ENCODE measurements at regions not wholly inside any gene's neighbourhood (a gene's known extent, or its start where the extent isn't known, plus 50 kb on each side); places are given as distances from the start of the nearest gene placed in this dataset.
"Not testable (repeated sequence)": the region's sequence is repeated elsewhere in the genome, so short reads cannot be mapped to it uniquely, and the experiment has no call there.

DNA sequence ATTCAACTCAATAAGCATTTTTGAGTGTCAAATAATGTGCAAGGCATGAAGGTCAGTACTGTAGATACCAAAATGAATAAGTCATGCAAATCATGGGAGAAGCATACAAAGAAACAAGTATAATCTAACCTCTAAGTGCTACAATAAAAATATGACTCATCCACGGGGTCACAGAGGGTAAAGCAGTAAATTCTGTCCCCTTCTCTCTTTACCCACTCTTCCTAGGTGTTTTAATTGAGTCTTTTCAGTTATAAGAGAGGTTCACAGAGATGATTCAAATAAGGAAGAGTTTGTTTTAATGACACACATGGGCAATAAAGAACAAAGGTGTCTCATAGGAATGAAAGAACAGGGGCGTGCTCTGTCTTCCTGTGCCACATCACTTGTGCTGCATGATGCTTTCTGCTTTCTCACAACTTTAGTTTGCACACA lies 71.5 kb upstream of the DAAM1 start:
- peak; percentile 94 for DNase-seq (ENCODE audit: low spot score)

DNA sequence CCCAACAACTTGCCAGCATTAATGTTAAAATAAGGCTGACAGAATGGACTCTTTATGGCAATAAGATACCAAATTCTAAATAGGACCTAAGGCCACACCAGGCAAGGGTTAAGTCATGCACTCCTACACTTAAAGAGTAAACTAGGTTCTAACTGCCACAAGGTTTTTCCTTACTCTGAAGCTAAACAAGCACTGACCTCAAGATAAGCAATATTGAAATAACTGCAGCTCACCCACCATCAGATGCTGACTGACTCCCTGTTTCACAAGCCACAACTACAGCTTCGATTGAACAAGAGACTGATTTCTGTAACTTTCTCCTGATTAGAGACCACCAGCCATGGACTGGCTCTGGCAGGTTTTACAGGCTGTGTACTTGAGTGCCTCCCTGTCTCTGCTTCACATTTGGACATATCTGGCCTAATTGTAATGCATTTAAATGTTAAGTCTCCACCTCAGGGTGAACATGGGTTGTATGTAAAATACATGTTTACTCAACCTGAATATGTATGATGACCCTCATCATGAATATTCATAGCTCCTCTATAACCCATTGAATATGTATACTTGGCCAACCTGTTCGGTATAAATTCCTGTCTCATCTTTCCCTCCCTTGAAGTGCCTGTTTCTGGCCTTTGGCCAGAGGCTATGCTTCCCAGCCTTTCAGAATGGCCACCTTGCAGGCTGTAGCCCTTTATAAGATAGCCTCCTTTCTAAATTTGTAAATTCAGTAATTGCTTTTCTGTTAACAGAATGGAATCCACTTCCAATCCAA lies 70.5 kb upstream of the DAAM1 start:
- DNase-seq (ENCODE audit: low spot score) = no peak

DNA sequence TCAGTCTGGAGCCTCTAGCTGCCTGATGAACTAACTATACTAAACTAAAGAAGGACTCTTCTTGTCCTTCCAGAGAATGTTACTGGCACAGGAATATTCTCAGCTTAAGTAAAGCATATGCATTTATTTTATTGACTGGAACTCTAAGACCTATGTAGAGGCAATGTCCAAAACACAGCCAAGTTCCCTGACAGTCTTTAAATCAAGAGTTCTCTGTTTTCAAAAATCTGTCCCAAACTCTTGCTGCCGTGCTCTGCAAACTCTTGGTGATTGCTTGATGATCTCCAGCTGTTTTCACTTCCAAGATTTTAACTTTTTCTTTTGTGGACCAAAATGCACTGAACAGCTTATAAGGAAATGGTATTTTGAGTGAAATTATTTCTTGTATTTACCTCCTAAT lies 67.5 kb upstream of the DAAM1 start:
- no peak for DNase-seq (ENCODE audit: low spot score)

DNA sequence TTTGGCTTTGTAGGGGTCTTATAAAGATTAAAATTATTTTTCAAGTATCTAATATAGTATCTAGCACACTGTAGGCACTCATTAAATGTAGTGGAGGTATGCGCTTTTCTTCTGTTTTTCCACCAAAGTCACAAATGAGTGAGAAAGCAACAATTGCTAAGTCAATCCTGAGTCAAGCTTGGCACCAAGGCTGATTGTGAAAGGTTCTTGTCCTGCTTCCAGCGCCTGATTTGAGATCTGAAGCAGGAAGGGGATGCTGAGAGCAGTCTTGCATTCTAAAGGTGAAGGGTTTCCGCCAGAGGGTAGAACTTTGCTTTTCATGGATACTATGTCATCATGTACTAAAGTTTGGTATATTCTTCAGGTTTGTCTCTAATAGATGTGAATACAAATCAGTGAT lies 64.9 kb upstream of the DAAM1 start:
- DNase-seq (ENCODE audit: low spot score) = no peak

DNA sequence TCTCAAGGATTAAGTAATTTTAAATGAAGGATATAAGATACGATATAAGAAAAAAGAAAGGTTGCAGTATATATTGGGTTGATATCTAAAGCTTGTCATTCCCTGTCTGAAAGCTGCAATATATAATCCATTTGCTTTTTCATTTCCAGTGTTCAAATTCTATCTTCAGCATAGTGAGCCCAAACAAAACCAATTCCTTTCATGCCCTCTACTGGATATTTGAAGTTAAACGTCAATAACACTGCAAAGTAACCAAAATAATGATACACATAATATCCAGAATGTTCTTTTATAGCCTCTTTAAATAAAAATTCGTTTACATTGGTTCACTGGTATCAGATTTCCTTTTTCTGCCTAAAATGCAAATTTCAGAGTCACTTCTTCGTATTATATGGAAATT lies 64.5 kb upstream of the DAAM1 start:
- DNase-seq (ENCODE audit: low spot score) = peak; percentile 41

DNA sequence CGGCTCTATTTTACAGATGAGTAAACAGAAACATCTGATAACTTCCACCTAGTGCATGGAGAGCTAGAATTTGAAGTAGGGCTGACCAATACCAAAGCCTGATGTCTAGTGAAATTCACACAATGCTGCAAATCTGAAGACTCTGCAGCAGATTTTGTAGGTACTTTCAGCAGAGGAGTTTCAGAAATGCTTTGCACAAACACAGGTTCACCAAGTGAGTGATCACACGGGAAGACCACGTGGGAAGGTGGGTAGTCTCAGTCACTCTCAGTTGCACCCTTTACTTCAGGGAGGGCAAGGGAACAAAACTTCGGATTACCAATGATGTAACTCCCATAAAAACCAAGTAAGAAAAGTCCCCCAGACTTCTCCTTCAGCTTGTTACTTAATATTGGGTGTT lies 63.3 kb upstream of the DAAM1 start:
- DNase-seq (ENCODE audit: low spot score) = no peak

DNA sequence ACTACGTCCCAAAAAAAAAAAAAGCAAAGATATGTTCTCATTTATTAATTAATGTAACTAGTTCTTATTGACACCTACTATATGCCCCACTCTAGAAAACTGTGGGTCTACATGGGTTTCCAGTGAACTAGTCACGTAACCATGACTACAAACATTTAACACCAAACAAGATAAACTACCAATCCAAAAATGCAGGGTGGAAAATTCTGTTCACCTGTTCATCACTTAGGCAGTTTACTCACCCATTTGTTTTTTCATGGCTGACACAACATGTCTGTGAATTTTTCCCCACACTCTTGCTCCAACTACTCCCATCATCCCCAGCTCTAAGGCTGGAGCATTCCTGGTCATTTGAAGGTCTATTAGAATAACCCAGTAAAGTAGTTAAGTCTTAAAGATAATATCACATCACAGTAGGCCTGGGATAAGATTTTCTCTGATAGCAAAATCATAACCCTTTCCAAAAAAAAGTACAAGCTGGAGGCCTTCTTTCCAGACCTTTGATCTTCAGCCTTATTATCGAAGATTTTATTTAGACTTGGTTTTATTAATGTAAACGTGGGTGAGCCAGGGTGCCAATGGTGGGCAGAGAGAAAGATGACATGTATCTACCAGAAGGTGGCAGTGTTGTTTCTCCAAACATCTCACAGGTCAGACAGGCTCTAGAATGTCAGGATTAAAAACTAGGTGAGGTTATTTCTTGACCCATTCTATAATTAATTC lies 61.6 kb upstream of the DAAM1 start:
- DNase-seq (ENCODE audit: low spot score) = peak; percentile 65

DNA sequence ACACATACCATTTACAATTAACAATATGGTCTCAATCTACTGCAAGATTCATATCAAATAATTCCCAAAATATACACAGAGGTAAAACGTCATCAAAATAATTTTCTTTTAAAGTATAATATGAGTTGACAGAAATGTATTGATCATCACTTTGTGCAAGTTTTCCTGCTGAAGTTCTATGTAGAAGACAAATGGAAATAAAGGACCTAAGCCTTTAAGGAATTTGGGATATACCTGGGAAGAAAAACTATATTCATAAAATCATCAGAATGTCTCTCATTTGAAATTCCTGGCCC lies 61.1 kb upstream of the DAAM1 start:
- no peak for DNase-seq (ENCODE audit: low spot score)

DNA sequence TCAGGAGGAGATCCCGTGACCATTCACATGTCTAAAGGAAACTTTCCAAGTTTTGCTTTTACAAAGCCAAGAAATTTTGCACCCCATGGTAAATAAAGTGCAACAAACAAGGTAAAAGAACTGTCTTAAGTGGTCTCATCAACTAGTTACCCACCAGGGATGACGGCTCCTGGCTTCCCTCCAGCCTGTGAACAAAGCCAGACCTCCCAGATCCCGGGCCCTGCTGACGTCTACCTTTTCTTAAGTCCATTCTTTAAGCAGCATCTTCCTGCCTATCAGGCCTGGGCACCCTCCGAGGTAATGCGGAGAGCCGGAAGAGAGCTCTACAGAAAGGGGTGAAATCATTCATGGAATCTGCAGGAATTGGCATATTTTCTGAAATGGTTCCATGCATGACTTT lies 58.0 kb upstream of the DAAM1 start:
- no peak for DNase-seq (ENCODE audit: low spot score)

DNA sequence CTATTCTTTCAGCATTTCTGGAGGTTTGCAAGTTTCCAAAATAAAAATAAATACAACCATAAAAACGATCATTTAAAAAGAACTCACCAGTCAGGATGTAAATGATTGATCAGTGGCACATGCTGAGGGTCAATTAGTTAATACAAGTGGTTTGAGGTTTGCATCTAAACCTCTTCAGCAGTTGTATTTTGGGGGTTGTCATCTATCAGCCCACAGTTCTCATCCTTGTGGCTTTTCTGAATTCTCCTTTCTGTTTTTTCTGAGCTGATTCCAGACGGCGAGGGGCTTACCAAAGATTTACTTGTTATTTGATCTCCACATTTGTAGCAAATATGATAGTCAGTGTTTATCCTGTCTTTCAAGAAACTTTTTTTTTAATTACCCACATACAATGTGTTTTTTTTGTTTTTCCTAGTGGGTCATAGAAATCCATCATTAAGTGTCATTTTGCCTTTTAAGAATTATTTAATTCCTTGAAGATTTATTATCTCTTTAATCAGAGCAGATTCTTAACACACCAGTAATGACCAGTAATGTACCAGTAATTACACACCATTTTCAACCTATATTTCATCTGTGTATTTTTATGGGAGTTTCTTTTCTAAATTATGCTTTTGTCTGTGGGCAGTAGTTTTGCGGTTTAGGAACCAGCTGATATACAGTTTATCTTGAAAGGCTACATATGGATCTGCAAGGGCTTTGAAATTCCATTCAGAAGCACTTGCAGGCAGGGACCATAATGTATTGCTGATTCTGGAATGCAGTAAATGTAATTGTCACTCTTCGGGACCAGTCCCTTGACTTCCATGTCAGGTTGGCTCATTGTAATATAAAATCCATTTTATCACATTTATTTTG lies 56.3 kb upstream of the DAAM1 start:
- no peak for DNase-seq (ENCODE audit: low spot score)

DNA sequence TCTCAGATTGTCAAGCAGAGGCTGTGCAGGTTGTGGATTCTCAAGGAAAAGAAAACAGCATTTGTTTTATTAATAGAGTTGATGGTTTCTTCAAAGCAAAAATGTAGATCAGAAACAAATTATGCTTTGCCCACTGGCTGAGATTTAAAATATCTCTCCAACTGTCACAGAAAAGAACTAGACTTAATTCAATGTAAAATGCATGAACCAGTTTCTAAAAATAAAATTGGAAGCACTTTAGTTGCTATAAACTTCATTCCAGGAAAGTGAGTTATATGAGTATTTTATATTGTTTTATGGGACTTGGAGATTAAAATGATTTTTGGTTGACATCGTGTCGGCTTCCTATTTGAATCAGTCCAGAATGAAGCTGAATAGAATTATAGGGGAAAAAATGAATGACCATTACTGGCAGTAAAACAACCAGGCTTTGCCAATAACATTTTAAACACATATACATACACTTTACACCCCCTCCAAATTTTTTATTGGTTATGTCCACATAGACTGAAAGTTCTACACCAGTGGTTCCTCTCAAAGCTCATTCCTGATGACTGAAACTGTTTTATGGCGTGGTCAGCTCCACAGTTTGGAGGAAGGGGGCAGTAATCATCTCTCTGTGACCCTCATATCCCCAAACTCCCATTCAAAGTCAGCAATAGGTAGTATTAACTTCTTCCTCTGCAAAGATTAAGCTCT lies 55.5 kb upstream of the DAAM1 start:
- DNase-seq (ENCODE audit: low spot score) = no peak

DNA sequence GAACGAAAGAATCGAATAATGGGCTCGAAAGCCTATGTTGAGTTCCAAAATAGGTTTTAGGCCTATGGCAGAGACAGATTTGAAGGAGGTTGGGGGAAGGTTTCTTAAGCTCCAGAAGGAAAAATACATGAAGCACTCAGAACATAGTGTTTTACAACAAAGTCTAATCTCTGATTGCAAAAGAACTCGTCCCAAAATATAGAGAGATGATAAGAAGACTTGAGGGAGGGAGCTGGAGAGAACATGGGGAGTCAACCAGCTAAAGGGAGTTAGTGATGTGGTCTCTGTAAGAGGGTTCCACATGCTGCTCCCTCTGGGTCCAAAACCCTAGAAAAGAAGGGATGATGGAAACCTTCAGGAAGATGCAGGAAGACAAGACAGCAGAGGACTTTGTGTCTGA lies 54.8 kb upstream of the DAAM1 start:
- no peak for DNase-seq (ENCODE audit: low spot score)

DNA sequence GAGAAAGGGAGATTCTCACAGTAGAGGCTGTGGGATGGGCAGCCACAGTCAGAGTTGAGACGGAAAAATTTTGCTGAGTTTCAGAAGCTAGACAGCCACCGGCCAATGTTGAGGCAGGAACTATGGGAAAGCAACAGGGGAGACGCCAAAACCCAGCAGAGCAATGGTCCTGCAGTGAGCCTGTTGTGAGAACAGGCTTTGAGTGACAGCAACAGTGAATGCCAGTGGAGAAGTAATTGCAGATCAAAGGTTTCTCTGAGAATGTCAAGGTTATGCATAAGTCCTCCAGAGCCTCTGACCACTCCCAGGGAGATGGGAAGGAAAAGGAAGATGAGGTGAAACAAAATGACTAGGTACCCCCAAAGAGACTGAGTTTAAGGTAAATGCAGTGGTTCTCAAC lies 54.2 kb upstream of the DAAM1 start:
- DNase-seq (ENCODE audit: low spot score) = no peak

DNA sequence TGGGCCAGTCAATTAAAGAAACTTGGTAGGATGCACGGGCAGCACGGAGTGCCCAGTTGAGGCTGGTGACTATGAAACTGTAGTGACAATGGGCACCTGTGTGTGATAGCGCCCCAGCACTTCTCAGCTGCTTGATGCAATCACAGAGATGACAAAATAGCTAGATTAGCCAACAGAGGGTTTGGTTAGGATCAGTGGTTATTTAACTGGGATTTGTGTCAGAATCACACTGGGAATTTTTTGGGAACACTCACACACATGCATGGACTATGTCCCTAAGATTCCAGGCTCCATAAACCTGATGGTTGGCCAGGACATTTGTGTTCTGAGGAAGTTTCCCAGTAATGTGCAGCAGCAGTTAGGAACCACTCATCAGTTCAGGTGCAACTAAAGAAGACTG lies 51.2 kb upstream of the DAAM1 start:
- no peak for DNase-seq (ENCODE audit: low spot score)

DNA sequence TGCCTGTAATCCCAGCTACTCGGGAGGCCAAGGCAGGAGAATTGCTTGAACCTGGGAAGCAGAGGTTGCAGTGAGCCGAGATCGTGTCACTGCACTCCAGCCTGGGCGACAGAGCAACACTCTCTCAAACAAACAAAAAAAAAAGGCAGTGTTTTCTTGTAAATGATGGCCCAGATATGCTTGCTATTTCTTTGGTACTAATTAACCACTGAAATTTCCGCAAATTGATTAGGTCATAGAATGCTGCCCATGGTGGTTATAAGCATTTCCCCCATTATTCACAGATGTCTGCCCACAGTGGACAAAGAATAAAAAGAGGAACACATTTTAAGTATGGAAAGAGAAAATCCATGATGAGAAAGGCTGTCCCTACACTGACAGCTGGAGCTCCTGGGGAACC lies 49.9 kb upstream of the DAAM1 start:
- not testable (repeated sequence) for DNase-seq (ENCODE audit: low spot score)

Measured in SW480 (cell line).